Hindlimb muscle (tissue), 1 donor: ENCODE measurements at regions not wholly inside any gene's neighbourhood (a gene's known extent, or its start where the extent isn't known, plus 50 kb on each side); places are given as distances from the start of the nearest gene placed in this dataset.
"Not testable (repeated sequence)": the region's sequence is repeated elsewhere in the genome, so short reads cannot be mapped to it uniquely, and the experiment has no call there.

Source experiments
- DNase-seq: peaks from one replicate; pipeline ENCODE4 v3.0.0-alpha.2; 2013

GRCh38 chr16:58836427-58836826 lies 102.3 kb upstream of the GOT2 start:
- DNase-seq = no peak

DNA sequence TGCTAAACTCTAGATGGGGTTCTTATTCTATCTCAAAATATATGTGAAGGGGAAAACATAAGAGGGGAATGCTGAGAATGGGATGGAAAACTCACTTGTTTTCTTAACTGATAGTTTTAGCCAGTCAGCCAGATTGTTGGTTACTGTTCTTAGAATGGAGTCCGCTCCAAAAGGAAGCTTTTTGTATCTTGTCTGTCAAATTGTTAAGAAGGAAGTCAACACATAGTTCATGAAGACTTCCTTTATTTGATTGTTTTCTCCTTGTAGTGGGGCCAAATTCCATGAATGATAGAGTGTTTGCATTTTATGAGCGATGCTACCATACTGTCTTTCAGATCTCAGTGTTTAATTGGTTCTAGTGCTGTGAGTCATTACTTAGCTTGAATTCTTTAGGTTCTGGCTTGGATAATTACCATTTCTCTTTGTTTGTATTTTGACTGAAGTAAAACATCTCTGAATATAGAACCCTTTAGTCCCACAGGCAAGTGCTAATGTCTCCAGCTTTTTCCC lies 98.3 kb upstream of the GOT2 start:
- no peak for DNase-seq

GRCh38 chr16:58831386-58831785 lies 97.3 kb upstream of the GOT2 start:
- no peak for DNase-seq

DNA sequence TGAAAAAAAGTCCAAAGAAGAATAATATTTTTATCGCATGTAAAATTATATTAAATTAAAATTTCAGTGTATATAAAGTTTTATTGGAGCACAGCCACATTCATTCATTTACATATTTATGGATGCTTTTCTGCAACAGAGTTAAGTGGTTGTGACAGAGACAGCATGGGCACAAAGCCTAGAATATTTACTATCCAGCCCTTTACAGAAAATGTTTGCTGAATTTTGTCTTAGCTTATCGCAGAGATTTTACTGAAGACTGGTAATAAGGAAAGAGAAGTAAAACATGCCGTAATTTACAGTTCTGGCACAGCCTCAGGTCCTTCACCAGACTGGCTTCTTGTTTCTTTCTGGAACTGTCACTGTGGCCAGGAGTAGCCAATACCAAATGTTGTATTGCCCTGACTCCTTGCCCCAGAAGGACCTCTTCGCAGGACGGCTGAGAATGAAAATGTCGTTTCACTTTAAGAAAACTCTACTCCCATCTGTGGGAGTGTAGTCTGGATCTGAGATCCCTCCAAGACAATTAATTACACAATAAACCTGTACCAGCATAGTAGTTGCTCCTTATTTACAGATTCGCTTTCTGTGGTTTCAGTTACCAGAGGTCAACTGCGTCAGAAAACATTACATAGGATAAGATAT lies 94.9 kb upstream of the GOT2 start:
- no peak for DNase-seq

- peak; percentile 48 for DNase-seq
Observed at GRCh38 chr16:58824201-58824600, 90.1 kb upstream of the GOT2 start.

GRCh38 chr16:58821886-58822285 lies 87.8 kb upstream of the GOT2 start:
- no peak for DNase-seq

DNA sequence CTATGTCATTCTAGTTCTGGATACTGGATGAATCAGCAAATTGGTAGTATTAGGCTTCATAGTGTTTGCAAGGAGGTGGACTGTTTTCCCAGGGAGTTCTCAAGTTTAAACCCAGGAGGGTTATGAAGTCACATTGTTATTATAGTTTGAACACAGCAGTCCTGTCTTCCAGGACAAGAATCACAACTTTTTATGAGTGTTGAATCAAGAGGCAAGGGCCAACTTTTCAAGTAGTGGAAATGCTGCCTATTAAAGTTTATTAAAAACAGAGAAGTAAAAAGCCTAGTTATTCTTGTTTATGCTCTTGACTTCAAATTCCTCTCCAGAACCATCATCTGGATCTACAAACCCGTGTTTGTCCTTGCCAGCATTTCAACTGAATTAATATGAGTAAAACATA lies 86.3 kb upstream of the GOT2 start:
- peak; percentile 23 for DNase-seq

GRCh38 chr16:58815181-58815888 lies 81.2 kb upstream of the GOT2 start:
- DNase-seq = no peak

- peak; percentile 62 for DNase-seq
Observed at GRCh38 chr16:58814348-58814801, 80.3 kb upstream of the GOT2 start.

DNA sequence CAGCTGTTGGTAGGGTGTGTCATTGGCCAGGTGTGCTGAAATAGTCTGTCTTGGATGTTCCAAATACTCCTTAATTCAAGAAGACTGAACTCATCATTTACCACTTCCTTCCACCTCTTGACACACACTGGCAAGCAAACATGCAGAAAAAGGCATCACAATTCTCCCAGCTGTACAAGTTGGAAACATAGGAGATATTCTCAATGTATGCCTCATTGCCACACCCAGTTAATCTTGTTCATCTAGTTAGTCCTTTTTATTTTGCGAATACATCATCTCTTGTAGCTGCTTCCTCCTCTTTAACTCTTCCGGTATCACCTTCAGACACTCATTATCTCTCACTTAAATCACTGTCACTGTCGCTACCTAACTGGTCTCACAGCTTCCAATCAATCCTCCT lies 75.1 kb upstream of the GOT2 start:
- DNase-seq = no peak

DNA sequence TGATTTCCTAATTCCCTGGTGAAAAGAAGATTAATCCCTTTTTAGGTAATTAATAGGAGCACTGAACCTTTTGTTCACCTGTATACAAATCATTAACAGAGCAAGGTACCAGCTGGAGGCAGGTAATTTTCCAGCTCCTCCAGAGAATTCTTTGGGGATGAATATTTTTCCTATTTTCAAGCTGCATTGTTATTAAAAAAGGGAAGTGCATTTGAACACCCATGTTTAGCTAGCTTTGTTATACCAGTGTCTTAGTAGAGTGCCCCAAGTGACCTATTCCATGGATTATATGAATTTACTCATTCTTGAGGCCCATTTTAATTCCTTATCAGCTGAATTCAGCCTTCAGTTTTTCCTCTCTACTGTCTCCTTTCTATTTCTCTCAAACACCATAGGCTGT lies 73.2 kb upstream of the GOT2 start:
- no peak for DNase-seq

DNA sequence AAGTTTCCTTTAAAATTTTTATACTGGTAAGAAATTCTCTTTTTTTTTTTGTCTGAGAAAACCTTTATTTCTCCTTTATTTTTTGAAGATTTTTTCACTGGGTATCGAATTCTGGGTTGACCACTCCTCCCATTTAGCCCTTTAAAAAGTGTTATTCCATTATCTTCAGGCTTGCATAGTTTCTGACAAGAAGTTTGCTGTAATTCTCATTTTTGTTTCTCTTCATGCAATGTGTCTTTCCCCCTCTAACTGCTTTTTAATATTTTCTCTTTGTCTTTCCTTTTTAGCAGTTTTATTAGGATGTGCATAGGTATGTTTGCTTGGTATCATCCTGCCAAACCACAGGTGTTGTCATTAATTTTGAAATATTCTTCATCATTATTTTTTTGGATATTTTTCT lies 67.7 kb upstream of the GOT2 start:
- DNase-seq = no peak

- no peak for DNase-seq
Observed at GRCh38 chr16:58797137-58797801, 63.2 kb upstream of the GOT2 start.

DNA sequence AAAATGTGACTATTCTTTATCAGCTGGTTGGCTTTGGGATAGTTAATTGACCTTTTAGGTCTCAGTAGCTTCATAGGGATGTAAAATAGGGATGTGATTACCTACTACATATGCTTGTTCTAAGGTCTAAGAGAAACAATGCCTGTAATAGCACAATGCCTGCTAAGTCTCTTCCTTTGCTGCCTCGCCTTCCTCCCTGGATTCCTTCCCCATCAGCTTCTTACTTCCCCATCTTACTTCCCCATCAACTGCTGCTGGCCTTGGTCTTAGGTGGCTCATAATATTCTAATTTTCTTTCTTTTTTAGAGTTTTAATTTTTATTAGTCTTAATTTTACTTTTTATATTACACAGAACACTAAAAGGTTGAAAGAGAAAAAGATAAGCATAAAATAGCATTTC lies 59.2 kb upstream of the GOT2 start:
- no peak for DNase-seq

DNA sequence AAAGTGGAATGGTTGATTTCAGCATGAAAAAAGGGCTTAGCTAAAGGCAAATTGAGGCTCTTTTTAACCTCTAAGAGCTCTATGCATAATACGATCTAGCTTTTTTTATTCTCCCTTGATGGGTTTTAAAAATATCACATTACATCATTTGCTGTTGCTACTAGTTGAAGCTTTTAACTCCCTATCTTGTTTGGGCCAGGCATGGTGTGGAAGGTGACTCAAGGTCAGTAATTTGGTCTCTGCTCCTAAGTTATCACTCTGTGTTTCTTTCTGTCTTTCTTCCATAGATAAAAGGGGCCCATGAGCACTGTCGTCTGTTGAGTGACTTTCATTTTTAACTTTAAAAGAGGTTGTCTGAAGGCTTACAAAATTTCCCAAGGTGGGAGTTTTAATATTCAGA lies 58.1 kb upstream of the GOT2 start:
- no peak for DNase-seq

DNA sequence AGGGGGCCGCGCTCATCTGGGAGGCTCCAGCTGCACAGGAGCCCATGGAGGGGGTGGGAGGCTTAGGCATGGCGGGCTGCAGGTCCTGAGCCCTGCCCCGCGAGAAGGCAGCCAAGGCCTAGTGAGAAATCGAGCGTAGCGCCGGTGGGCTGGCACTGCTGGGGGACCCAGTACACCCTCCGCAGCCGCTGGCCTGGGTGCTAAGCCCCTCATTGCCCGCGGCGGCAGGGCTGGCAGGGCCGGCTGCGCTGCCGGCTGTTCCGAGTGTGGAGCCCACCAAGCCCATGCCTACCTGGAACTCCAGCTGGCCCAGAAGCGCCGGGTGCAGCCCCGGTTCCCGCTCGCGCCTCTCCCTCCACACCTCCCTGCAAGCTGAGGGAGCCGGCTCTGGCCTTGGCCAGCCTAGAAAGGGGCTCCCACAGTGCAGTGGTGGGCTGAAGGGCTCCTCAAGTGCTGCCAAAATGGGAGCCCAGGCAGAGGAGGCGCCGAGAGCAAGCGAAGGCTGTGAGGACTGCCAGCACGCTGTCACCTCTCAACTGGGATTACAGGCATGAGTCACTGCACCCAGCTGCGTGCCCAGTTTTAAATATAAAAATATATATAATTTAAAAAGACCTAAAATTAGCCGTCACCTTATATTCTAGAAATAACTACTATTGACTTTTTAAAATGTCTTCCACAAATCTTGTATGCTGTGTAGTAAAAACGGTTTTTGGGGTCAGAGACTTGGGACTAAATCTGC lies 56.9 kb upstream of the GOT2 start:
- DNase-seq = not testable (repeated sequence)

DNA sequence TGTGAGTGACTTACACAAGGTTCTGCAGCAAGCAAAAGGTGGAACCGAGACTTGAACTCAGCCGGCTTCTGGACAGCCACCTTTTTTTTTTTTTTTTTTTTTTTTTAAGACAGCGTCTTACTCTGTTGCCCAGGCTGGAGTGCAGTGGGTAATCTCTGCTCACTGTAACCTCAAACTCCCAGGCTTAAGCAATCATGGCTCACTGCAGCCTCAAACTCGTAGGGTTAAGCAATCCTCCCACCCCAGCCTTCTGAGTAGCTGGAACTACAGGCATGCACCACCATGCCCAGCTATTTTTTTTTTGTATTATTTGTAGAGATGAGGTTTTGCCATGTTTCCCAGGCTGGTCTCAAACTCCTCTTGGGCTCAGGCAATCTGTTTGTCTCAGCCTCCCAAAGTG lies 55.2 kb upstream of the GOT2 start:
- DNase-seq = no peak
